GM12878 (cell line): ENCODE measurements at regions not wholly inside any gene's neighbourhood (a gene's known extent, or its start where the extent isn't known, plus 50 kb on each side); places are given as distances from the start of the nearest gene placed in this dataset.

Source experiments
- CTCF ChIP-seq, 3 experiments: IDR thresholded peaks in 2 of 3; conservative IDR thresholded peaks in 1 of 3; 2 replicates each; pipeline ENCODE4 v1.5.1; 2011; ENCODE audit warnings: low read depth in 3 of 3, low read length in 3 of 3, mild to moderate bottlenecking in 3 of 3, control low read depth in 2 of 3, moderate library complexity in 2 of 3, inconsistent platforms in 1 of 3, mixed read lengths in 1 of 3; ENCODE audit not compliant: control insufficient read depth in 2 of 3, insufficient read depth in 1 of 3; ENCODE audit errors: extremely low read depth in 1 of 3
- FOS ChIP-seq: IDR thresholded peaks from 3 replicates; pipeline ENCODE4 v1.6.1; 2011; ENCODE audit warnings: borderline replicate concordance; ENCODE audit not compliant: insufficient read length; ENCODE audit errors: extremely low read depth
- HDAC2 ChIP-seq: fragments of 200-600 bp; sonication (generic); IDR thresholded peaks from 2 replicates; pipeline ENCODE4 v1.6.1; 2017
- JUND ChIP-seq: IDR thresholded peaks from 2 replicates; pipeline ENCODE4 v1.6.1; 2012; ENCODE audit warnings: low read depth, mild to moderate bottlenecking, low read length, improper control_type of control experiment, moderate library complexity
- MAX ChIP-seq: IDR thresholded peaks from 2 replicates; pipeline ENCODE4 v1.6.1; 2012; ENCODE audit warnings: low read depth, low read length, improper control_type of control experiment
- MXI1 ChIP-seq: fragments of 150-350 bp; IDR thresholded peaks from 2 replicates; pipeline ENCODE4 v1.6.1; 2011; ENCODE audit warnings: low read depth, mild to moderate bottlenecking, inconsistent platforms, low read length, improper control_type of control experiment
- NFYB ChIP-seq: IDR thresholded peaks from 2 replicates; pipeline ENCODE4 v1.6.1; 2011; ENCODE audit warnings: low read depth, mild to moderate bottlenecking, low read length, improper control_type of control experiment, moderate library complexity; ENCODE audit not compliant: insufficient read depth
- PML ChIP-seq: IDR thresholded peaks from 2 replicates; pipeline ENCODE4 v1.6.1; 2012; ENCODE audit warnings: low read length, inconsistent platforms
- POLR2A ChIP-seq: IDR thresholded peaks from 2 replicates; pipeline ENCODE4 v1.6.1; 2011; ENCODE audit warnings: low read depth, mild to moderate bottlenecking, low read length
- POLR2AphosphoS5 ChIP-seq: IDR thresholded peaks from 2 replicates; pipeline ENCODE4 v1.6.1; 2011; ENCODE audit warnings: mild to moderate bottlenecking, low read length, inconsistent platforms
- RFX5 ChIP-seq: IDR thresholded peaks from 2 replicates; pipeline ENCODE4 v1.6.1; 2011; ENCODE audit warnings: low read depth, low read length, improper control_type of control experiment
- RUNX3 ChIP-seq: IDR thresholded peaks from 2 replicates; pipeline ENCODE4 v1.6.1; 2012; ENCODE audit warnings: low read length, inconsistent platforms
- YY1 ChIP-seq: IDR thresholded peaks from 2 replicates; pipeline ENCODE4 v1.6.1; 2011; ENCODE audit warnings: low read depth, mild to moderate bottlenecking, low read length
- ZSCAN29 ChIP-seq: fragments of 450-650 bp; IDR thresholded peaks from 2 replicates; pipeline ENCODE4 v1.6.1; 2017; ENCODE audit warnings: mild to moderate bottlenecking, moderate library complexity

- no peak for TF ChIP-seq POLR2AphosphoS5
- no peak for TF ChIP-seq NFYB
- no peak for TF ChIP-seq PML
- no peak for TF ChIP-seq POLR2A
- TF ChIP-seq MAX: no peak
- TF ChIP-seq YY1: no peak
- TF ChIP-seq FOS: no peak
- TF ChIP-seq MXI1: no peak
- no peak for TF ChIP-seq JUND
- TF ChIP-seq ZSCAN29: no peak
- no peak for TF ChIP-seq CTCF (IDR thresholded peaks at IDR 0.05 in 2 of 3, conservative IDR thresholded peaks at IDR 0.05 in 1 of 3; ENCODE audit: control insufficient read depth in 2 of 3, extremely low read depth in 1 of 3, insufficient read depth in 1 of 3, low read depth in 3 of 3, low read length in 3 of 3)
- TF ChIP-seq RUNX3: no peak
- no peak for TF ChIP-seq RFX5
- no peak for TF ChIP-seq HDAC2
Measured at GRCh38 chr22:26952004-26952403, 294.6 kb downstream of the MIAT start.
